GM10248 (cell line): ENCODE measurements at regions not wholly inside any gene's neighbourhood (a gene's known extent, or its start where the extent isn't known, plus 50 kb on each side); places are given as distances from the start of the nearest gene placed in this dataset.

Source experiments
- CTCF ChIA-PET: fragments of 300-600 bp; sonication (Branson Sonifier 250); formaldehyde crosslinking; extraction: SDS; loops from one replicate; lab custom pipeline; 2021; ENCODE audit warnings: antibody characterized with exemption; lab: Yijun Ruan, JAX
- POLR2A ChIA-PET: fragments of 350-650 bp; sonication (Branson Sonifier 250); formaldehyde crosslinking; extraction: SDS; loops from one replicate; lab custom pipeline; 2020; ENCODE audit warnings: antibody characterized with exemption; lab: Yijun Ruan, JAX
- DNase-seq: peaks from one replicate; pipeline ENCODE4 v3.0.0; 2012; ENCODE audit errors: extremely low spot score
- TF ChIP-seq, protein P1 (sequence below): IDR thresholded peaks from 2 replicates; pipeline ENCODE4 v1.5.1; 2012; ENCODE audit warnings: mild to moderate bottlenecking, low read depth; ENCODE audit errors: extremely low read depth, missing control alignments, control extremely low read depth

DNA sequence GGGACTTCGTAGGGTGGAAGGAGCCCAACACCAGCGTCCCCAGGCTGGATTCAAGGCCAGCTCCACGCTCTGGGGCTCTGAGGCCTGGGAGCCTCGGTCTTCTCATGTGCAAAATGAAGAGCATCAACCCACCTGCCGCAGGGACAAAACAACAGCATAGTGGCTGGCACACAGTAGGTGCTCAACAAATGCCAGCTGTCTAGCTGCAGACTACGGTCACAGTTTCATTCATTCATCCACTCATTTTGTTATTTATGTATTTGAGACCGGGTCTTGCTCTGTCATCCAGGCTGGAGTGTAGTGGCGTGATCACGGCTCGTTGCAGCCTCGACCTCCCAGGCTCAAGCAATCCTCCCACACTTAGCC lies 60.7 kb downstream of the CEBPB start:
- POLR2A ChIA-PET = no interaction called here
- CTCF ChIA-PET = interaction anchor here (1.2 kb wide), 1 partner anchor 8 kb away, joined by 3 read pairs; no protein-coding TSS in a partner anchor
- TF ChIP-seq, protein P1, sequence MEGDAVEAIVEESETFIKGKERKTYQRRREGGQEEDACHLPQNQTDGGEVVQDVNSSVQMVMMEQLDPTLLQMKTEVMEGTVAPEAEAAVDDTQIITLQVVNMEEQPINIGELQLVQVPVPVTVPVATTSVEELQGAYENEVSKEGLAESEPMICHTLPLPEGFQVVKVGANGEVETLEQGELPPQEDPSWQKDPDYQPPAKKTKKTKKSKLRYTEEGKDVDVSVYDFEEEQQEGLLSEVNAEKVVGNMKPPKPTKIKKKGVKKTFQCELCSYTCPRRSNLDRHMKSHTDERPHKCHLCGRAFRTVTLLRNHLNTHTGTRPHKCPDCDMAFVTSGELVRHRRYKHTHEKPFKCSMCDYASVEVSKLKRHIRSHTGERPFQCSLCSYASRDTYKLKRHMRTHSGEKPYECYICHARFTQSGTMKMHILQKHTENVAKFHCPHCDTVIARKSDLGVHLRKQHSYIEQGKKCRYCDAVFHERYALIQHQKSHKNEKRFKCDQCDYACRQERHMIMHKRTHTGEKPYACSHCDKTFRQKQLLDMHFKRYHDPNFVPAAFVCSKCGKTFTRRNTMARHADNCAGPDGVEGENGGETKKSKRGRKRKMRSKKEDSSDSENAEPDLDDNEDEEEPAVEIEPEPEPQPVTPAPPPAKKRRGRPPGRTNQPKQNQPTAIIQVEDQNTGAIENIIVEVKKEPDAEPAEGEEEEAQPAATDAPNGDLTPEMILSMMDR = no peak
- DNase-seq = no peak

DNA sequence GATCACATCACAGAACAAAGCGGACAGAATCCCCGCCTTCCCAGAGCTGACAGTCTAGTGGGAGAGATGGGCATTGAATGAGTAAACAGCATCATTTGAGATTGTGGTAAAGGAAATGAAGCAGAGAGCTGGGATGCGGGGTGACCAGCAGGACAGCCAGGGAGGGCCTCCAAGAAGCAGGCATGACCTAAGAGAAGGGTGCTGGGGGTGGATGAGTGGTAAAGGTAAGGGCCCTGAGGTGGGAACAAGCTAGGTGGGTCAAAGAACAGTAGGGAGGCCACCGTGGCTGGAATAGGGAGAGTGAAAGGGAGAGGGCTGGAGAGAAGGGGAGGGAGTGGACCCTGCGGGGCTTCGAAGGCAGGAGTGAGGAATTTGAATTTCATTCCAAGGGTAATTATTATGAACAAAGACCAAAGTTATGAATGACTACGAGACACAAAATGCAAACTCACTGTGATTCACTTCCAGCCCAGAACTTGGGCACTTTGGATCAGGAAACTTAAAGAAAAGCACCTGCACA lies 61.4 kb downstream of the CEBPB start:
- no peak for DNase-seq
- CTCF ChIA-PET = interaction anchor here (1.2 kb wide), 1 partner anchor 9 kb away, joined by 3 read pairs; no protein-coding TSS in a partner anchor
- TF ChIP-seq, protein P1 = no peak
- POLR2A ChIA-PET = no interaction called here

DNA sequence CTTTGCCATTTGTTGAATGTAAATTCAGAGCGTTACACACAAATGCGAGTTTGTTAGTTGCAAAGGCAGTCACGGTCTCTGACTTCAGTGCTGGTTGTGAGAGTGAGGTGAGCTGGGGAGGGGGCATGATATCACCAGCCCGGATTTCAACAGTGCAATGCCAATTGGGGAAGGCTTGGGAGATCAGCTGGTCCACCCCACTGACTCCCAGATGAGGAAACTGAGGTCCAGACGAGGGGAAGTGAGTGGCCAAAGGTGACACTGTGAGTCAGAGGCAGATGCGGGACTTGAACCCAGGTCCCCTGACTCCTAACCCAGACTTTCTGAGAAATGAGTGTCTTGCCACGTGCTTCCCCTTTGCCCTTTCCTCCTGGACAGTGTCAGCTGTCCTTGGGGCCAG lies 62.1 kb downstream of the CEBPB start:
- no peak for DNase-seq
- TF ChIP-seq, protein P1 = no peak
- POLR2A ChIA-PET = no interaction called here
- CTCF ChIA-PET = interaction anchor here (1.2 kb wide), 1 partner anchor 9 kb away, joined by 3 read pairs; no protein-coding TSS in a partner anchor

DNA sequence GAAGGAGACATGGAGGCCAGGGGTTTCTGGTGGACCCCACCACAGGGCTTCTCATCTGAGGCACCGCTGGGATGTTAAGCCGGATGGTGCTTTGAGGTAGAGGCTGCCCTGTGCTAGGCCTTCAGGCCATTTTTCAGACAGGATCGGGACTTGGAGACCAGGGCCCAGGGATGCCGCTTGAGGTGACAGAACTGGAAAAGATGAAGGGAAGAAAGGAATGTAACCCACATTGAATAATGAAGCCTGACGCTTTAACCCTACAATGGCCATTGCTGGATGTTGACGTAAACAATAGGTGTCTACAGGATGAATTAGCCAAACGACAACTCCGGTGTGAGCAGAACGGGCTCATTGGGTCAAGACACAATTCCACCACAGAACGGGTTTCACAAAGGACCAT lies 62.5 kb downstream of the CEBPB start:
- CTCF ChIA-PET = no interaction called here
- TF ChIP-seq, protein P1 = no peak
- no peak for DNase-seq
- POLR2A ChIA-PET = no interaction called here

DNA sequence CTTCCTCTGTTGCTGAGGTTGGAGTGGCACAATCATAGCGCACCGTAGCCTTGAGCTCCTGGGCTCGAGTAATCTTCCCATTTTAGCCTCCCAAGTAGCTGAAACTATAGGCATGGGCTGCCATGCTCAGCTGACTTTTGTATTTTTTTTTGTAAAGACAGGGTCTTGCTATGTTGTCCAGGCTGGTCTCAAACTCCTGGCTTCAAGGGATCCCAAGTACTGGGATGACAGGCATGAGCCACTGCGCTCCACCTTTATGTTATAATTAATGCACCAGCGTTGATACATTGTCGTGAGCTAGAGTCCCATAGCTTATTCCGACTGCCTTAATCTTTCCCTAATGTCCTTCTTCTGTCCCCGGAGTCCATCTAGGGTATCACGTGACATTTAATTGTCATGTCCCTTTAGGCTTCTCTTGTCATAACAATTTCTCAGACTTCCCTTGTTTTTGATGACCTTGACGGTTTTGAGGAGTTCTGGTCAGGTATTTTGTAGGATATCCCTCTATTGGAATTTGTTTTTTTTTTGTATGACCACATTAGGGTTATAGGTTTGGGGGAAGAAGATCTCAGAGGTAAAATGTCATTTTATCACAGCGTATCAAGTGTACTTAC lies 63.9 kb downstream of the CEBPB start:
- ChIA-PET POLR2A (no interaction called here), CTCF (no interaction called here)
- TF ChIP-seq, protein P1 = no peak
- DNase-seq = no peak

DNA sequence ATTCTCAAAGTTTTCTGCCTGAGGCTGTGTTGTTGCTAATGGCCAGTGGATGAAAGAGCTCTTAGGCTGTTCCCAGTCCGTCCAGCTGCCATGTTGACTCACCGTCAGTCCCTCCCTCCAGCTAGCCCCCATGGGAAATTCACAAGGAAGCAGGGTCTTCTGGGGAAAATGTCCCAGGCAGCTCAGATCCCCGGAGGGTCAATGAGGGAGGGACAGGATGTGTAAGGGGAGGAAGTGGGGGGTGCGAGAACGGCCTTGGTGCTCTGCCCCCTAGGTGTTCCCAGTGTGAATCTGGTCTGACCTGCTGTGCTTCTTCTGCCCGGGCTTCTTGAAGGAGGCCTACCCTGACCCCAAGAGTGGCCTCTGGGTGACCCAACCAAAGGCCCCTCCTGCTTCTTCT lies 65.9 kb downstream of the CEBPB start:
- DNase-seq = no peak
- TF ChIP-seq, protein P1 = no peak
- POLR2A ChIA-PET = no interaction called here
- CTCF ChIA-PET = no interaction called here
